ENCODE measurements at regions not wholly inside any gene's neighbourhood (a gene's known extent, or its start where the extent isn't known, plus 50 kb on each side); places are given as distances from the start of the nearest gene placed in this dataset.
A peak's percentile ranks its signal among the peaks of the same experiment; 100 is the strongest.
"Not testable (repeated sequence)": the region's sequence is repeated elsewhere in the genome, so short reads cannot be mapped to it uniquely, and the experiment has no call there.

DNA sequence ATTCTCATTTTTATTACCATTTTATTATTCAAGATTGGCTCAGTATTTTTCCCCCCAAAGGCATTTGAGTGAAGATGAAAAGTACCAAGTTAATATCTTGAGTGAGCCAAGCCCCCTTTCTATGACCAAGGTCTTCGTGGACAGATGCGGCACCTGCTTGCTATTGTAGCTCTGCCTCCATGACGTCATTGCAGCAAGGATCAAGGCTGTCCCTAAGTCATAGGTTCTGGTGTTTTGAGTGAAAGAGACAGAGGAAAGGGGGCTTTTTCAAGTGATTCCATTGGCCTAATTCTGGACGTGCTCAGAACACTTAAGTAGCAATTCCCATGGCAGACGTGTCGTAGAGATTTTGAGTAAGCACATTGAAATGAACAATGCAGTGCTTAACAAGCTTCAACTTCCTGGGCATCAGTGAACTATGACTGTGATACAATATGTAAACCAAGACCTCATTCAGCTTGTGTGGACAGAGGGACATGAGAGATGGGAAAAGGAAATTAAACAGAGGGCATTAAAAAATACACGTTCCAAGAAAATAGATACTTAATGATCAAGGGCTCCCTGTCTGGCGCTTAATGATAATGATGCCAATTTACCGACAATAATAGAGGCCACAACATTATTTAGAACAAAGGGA, 248.7 kb upstream of the NPVF start:
- no peak overlapping the region for H3K4me3 Mint-ChIP-seq
- ATAC-seq (no peak), DNase-seq (no peak)
- no peaks in the 10 kb centered on the region for H3K4me1 Mint-ChIP-seq
- H3K27ac Mint-ChIP-seq, result no peak overlapping the region
- H3K9me3 Mint-ChIP-seq, result no peaks in the 10 kb centered on the region
- H3K27me3 Mint-ChIP-seq, result peaks cover 16% of the 10 kb centered on the region

GRCh38 chr7:25478221-25478620, 249.9 kb upstream of the NPVF start:
- H3K27me3 Mint-ChIP-seq, H3K27ac Mint-ChIP-seq, DNase-seq, ATAC-seq, H3K9me3 Mint-ChIP-seq, H3K4me3 Mint-ChIP-seq, H3K4me1 Mint-ChIP-seq: not testable (repeated sequence)

GRCh38 chr7:25478925-25479324, 250.6 kb upstream of the NPVF start:
- Mint-ChIP-seq H3K4me3 (no peak overlapping the region), H3K4me1 (no peaks in the 10 kb centered on the region)
- ATAC-seq, result no peak

GRCh38 chr7:25481891-25482290, 253.6 kb upstream of the NPVF start:
- Mint-ChIP-seq H3K4me3 (no peak overlapping the region), H3K27ac (no peak overlapping the region), H3K4me1 (no peaks in the 10 kb centered on the region), H3K27me3 (no peaks in the 10 kb centered on the region), H3K9me3 (no peaks in the 10 kb centered on the region)
- ATAC-seq (no peak), DNase-seq (no peak)

More at GRCh38 chr7:25478925-25479324, 250.6 kb upstream of the NPVF start:
- Mint-ChIP-seq H3K9me3 (no peaks in the 10 kb centered on the region), H3K27ac (no peak overlapping the region), H3K27me3 (no peaks in the 10 kb centered on the region)
- DNase-seq, result no peak

GRCh38 chr7:25482631-25483030, 254.3 kb upstream of the NPVF start:
- no peak overlapping the region for H3K4me3 Mint-ChIP-seq
- no peaks in the 10 kb centered on the region for H3K4me1 Mint-ChIP-seq
- no peak for ATAC-seq
- no peaks in the 10 kb centered on the region for H3K27me3 Mint-ChIP-seq
- no peak overlapping the region for H3K27ac Mint-ChIP-seq
- H3K9me3 Mint-ChIP-seq, result no peaks in the 10 kb centered on the region
- no peak for DNase-seq

- H3K27ac Mint-ChIP-seq, result no peak overlapping the region
- peaks cover 0 to 5% of the 10 kb centered on the region in 2 donors for H3K9me3 Mint-ChIP-seq
- ATAC-seq (no peak), DNase-seq (no peak)
- no peaks in the 10 kb centered on the region for H3K27me3 Mint-ChIP-seq
- no peak overlapping the region for H3K4me3 Mint-ChIP-seq
- no peaks in the 10 kb centered on the region for H3K4me1 Mint-ChIP-seq
Measured at GRCh38 chr7:25485026-25485425, 256.7 kb upstream of the NPVF start.

- no peak for DNase-seq
- H3K4me1 Mint-ChIP-seq, result no peaks in the 10 kb centered on the region
- H3K27me3 Mint-ChIP-seq, result no peaks in the 10 kb centered on the region
- ATAC-seq, result no peak
- no peak overlapping the region for H3K27ac Mint-ChIP-seq
- peaks cover 0 to 5% of the 10 kb centered on the region in 2 donors for H3K9me3 Mint-ChIP-seq
- no peak overlapping the region for H3K4me3 Mint-ChIP-seq
Measured at GRCh38 chr7:25486656-25487055, 258.4 kb upstream of the NPVF start.

GRCh38 chr7:25493805-25494366, 265.6 kb upstream of the NPVF start:
- Mint-ChIP-seq H3K27me3 (no peaks in the 10 kb centered on the region), H3K27ac (no peak overlapping the region), H3K4me3 (no peak overlapping the region), H3K4me1 (peaks cover 8% of the 10 kb centered on the region), H3K9me3 (peaks cover 0 to under 1% of the 10 kb centered on the region in 2 donors)
- no peak for DNase-seq
- no peak for ATAC-seq

- peak; percentile 18 for ATAC-seq
- Mint-ChIP-seq H3K9me3 (no peaks in the 10 kb centered on the region), H3K27me3 (no peaks in the 10 kb centered on the region), H3K4me1 (peaks cover 8% of the 10 kb centered on the region), H3K27ac (no peak overlapping the region), H3K4me3 (no peak overlapping the region)
- no peak for DNase-seq
Measured at GRCh38 chr7:25494896-25495295, 266.6 kb upstream of the NPVF start.

DNA sequence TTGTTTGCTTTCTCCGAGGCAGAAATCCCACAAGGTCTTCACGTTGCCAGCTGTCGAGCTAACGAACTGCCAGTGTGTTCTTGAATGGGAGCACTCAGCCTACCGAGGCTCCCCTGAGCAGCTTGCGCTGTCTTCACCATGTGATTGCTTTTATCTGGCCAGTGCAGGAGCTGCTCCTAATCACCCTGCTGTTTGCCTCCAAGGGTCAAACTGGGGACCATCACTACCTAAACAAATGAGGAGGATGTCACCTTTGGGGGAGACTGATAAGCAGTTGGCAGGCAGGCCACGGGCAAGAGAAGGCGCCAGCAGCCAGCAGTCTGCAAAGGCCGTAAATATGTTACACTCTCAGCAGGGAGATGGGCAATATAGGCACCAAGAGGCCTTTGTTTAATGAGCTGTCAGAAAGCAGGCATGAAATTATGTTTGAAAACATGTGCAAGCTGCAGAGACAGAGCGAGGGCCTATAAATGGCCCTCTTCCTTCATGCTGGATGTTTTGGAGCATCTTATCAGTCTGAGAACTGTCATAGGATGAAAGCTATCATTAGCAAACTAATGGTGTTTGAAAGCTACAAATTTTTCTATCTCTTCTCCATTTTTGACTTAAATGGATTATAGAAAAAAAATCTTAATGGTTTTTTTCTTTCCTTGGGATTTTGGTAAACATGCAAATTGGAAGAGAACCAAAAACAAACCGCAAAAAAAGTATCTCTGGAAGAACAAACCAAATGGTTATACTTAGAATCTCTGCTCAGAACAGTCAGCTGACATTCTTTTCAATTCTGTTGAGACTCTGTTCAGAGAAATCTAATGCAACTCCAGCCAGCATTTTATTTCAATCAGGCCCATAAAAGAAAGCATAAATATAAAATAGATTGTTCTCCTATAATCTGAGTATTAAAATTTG, 267.3 kb upstream of the NPVF start:
- H3K4me1 Mint-ChIP-seq, result peaks cover 8% of the 10 kb centered on the region
- DNase-seq, result no peak
- no peak overlapping the region for H3K4me3 Mint-ChIP-seq
- peak overlapping the region in 1 of 2 donors; percentile 9 for H3K27ac Mint-ChIP-seq
- H3K9me3 Mint-ChIP-seq, result no peaks in the 10 kb centered on the region
- no peaks in the 10 kb centered on the region for H3K27me3 Mint-ChIP-seq
- peak; percentile 23 for ATAC-seq

- Mint-ChIP-seq H3K4me1 (peaks cover 8% of the 10 kb centered on the region), H3K27me3 (no peaks in the 10 kb centered on the region), H3K27ac (peak overlapping the region; percentile 10 to 96), H3K9me3 (no peaks in the 10 kb centered on the region), H3K4me3 (peak overlapping the region; percentile 66 to 82)
- DNase-seq (no peak), ATAC-seq (peak; percentile 84)
Measured at GRCh38 chr7:25496476-25497368, 268.4 kb upstream of the NPVF start.

GRCh38 chr7:25500393-25500921, 272.2 kb upstream of the NPVF start:
- Mint-ChIP-seq H3K4me1 (peaks cover 8% of the 10 kb centered on the region), H3K27me3 (no peaks in the 10 kb centered on the region), H3K27ac (no peak overlapping the region), H3K4me3 (no peak overlapping the region), H3K9me3 (no peaks in the 10 kb centered on the region)
- ATAC-seq (no peak), DNase-seq (no peak)

- peaks cover 0 to 5% of the 10 kb centered on the region in 2 donors for H3K9me3 Mint-ChIP-seq
- H3K27me3 Mint-ChIP-seq, result no peaks in the 10 kb centered on the region
- no peak overlapping the region for H3K27ac Mint-ChIP-seq
- no peaks in the 10 kb centered on the region for H3K4me1 Mint-ChIP-seq
- no peak for DNase-seq
- H3K4me3 Mint-ChIP-seq, result no peak overlapping the region
- no peak for ATAC-seq
Measured at GRCh38 chr7:25503306-25503705, 275.0 kb upstream of the NPVF start.

- H3K9me3 Mint-ChIP-seq, result peaks cover 0 to 7% of the 10 kb centered on the region in 2 donors
- H3K27me3 Mint-ChIP-seq, result no peaks in the 10 kb centered on the region
- no peak overlapping the region for H3K27ac Mint-ChIP-seq
- H3K4me3 Mint-ChIP-seq, result no peak overlapping the region
- ATAC-seq (no peak), DNase-seq (no peak)
- no peaks in the 10 kb centered on the region for H3K4me1 Mint-ChIP-seq
Measured at GRCh38 chr7:25512061-25512687, 283.9 kb upstream of the NPVF start.
